Stimulated activated naive CD8-positive, alpha-beta T cell treated with anti-CD3 and anti-CD28 coated beads, Interleukin-15, Interleukin-2, amounts not matched to agents 100 U/mL and 50 U/mL, for 24 hours (primary cell): ENCODE measurements at regions not wholly inside any gene's neighbourhood (a gene's known extent, or its start where the extent isn't known, plus 50 kb on each side); places are given as distances from the start of the nearest gene placed in this dataset.

ENCODE experiments used
- ATAC-seq: fragments of 150-1000 bp; cut with Tn5 transposase; one replicate; pipeline ENCODE4 v1.10.0; 2021
- DNase-seq: peaks from one replicate; pipeline ENCODE4 v3.0.0; 2021

DNA sequence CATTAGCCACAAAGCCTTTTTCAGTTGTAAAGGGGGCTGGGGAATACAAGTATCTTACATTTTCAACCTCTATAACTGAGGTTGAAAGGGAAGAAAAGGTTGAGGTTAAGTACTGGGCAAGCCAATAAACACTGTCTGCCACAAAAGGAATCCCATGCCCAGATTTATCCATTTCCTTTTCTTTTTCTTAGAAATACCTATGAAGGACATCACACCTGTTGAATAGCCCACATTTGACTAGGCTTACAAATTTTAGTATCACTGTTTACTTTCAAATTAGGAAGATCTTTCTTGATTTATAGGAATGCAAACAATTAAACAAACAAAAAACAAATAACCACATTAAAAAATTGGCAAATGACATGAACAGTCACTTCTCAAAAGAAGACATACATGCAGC lies 81.0 kb upstream of the CAV2 start:
- DNase-seq (no peak), ATAC-seq (no peak)

DNA sequence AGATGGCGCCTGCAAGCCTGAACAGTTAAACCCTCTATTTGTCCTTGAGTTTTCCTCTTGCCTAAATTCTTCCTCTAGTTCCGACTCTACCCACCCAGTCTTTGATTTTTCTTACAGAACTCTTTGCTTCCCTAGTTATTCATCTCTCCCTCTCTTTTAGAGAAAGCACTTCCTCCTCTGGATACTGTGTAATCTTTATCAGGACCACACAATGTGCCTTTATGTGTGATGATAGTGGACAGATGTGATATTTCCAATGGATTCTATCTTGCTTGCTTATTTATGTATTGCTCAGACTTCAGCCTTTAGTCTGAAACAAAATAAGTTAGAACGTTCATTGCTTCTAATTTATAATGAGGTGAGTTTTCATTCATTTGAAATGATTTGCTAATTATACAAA lies 79.5 kb upstream of the CAV2 start:
- DNase-seq: no peak
- no peak for ATAC-seq

DNA sequence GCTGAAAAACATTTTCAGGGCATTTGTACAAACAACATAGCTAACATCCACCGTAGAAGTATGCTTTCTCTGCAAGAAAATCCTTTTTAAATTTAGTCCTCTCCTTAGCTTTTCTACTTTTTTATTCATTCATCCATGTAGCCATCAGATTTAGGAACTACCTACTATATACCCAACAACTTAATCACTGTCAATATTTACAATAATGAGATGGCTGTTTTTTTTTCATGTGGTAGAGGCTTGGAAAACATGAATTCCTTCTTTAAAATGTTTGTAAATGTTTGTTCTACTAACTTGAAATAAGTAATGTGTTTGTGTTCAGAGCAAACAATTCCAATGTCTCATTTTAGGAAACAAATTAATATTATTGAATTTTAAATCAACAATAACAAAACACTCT lies 78.2 kb upstream of the CAV2 start:
- no peak for DNase-seq
- ATAC-seq: no peak

DNA sequence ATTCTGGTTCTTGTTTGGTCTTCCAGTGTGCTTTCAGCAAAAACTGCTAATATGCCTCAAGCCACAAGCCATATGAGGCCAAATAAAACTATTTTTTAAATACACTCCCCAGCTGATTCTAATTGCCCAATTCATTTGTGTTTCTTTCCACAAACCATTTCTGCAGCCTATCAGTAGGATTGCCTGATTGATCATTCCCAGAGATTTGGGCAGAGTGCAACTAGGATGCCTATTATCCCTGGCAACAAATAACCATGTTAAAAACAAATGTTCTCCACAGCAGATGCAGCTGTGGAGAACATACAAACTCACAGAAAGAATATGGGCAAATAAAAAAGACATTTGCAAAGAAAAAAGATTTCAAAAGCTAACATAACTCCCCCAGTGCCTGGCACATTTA lies 76.9 kb upstream of the CAV2 start:
- ATAC-seq: no peak
- no peak for DNase-seq

DNA sequence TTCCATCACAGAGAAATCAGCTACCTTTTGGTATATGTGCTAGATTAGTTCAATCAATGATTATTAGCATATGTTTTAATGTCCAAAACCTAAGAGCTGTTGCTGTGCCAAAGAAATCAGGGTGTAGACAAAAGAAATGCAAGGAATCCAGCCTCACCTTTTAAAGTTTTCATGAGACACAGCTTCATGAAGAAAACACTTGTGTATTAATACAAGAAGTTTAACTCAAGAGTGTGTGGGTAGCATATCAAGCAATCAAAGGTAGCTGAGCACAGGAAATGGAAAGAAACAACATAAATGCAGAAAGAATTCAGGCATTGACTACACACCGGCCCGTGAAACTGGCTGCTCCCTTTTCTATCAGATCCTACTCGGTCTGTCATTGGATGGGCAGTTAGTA lies 76.0 kb upstream of the CAV2 start:
- ATAC-seq (no peak), DNase-seq (no peak)

DNA sequence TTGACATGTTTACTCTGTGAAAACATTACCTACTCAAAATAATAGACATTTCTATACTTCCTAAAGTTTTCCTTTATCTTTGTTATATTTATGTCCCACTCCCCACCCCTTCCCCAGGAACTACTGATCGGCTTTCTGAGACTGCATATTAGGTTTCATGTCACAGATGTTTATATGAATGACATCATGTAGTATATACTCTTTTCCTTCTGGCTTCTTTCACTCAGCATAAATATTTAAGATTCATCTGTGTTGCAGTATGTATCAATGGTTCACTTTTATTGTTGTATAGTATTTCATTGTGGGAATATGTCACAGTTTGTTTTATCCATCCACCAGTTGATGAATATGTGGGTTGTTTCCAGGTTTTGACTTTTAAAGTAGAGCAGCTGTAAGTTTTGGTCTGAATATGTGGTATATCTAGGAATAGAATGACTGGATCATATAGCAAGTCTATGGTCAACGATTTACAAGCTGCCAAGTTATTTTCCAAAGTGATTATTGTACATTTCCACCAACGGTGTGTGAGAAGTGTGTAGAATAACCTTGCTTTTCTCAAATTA lies 73.8 kb upstream of the CAV2 start:
- DNase-seq: no peak
- no peak for ATAC-seq

DNA sequence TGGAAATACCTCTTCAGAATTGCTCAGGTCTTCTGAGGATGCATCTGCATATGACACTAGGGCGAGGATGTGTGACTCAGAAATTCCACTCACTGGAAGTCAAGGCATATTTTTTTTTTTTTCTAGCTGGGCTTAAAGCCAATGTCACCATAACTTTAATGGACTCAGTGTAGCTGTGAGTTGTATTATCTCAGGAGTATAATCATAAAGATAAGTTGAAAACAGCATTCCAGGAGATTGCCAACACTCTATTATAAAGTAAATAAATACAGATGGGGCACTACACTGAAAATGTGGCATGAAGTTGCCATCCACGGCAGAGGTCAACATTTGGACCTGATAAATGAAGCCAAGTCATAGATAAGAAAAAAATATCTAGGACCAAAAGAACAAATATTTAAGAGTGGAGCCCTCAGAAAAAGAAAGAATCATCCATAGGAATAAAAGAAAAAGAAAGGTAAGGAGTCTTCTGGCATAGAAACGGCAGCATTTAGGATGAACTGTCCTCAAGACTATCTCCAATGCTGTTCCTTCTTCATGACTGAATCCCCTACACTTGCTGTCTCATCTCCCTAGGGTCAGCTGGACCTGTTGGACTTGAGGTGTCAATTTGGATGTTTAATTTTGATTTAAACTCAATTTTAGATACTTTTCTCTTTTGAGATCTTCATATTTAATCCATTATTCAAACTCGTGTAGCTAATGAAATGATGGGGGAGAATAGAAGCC lies 72.9 kb upstream of the CAV2 start:
- peak; percentile 23 for ATAC-seq
- no peak for DNase-seq

DNA sequence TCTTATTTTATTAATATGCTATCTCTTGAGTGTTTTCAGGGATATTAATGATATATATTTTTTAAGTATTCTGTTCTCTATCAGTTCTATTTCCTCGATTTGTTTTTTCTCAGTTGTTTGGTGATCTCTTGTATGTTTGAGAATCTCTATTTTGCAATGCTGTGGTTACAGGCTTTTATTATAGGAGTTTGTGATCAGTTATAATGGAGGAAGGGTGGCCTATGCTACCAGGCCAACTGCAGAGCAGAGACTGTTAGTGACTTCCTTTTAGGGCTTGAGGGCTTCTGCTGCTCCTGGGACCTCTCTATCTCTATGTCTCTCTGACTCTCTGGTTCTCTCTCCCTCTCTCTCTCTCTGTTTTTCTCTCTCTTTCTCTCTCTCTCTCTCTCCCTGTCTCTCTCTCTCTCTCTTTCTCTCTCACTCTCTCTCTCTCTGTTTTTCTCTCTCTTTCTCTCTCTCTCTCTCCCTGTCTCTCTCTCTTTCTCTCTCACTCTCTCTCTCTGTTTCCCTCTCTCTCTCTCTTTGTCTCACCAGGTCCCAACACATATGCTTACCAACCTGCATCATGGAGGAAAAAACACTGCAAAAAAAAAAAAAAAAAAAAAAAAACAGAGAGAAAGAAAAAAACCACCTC lies 69.4 kb upstream of the CAV2 start:
- DNase-seq: no peak

DNA sequence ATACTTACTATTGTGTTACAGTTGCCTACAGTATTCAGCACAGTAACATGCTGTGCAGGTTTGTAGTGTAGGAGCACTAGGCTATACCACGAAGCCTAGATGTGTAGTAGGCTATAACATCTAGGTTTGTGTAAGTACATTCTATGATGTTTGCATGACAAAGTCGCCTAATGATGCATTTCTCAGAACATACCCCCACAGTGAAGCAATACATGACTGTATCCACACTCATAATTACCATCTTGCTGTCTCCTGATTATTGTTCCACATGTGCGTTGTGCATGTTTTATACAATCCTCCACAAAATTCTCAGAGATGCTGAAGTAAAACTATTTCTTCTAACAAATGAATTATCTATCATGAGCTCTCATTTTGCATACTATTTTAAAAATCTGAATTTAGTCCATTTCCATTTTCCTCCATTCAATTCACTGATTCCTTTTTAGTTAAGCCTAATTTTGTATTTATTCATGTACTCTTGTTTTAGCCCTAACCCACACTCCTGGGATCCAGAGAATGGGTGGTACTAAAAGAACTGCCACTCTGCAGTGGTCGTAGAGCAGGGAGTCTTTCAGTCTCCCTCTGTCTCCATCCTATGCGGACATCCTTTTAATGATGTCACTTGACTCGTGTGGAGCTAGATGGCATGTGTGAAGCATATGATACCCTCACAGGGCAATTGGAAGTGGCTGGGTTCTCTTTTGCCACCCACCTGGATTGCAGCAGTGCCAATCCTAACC lies 67.6 kb upstream of the CAV2 start:
- no peak for ATAC-seq
- no peak for DNase-seq

More for the DNA sequence above, 69.4 kb upstream of the CAV2 start:
- ATAC-seq: no peak

DNA sequence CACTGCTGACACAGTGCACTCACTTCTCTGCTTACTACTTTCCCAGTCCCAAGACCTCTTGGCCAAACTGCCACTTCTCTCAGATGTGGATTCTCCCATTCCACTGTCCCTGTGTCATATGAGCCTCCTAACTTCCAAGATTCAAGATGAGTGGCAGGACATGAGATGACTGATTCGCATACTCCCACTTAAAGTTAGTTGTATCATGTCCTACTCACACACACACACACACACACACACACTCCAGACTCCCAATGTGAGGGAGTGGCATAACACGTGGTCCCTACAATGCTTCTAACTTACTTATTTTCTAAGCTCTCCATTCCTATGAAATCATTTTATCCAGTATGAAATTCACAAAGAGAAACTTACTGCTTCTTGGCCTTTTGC lies 67.0 kb upstream of the CAV2 start:
- no peak for DNase-seq
- no peak for ATAC-seq

DNA sequence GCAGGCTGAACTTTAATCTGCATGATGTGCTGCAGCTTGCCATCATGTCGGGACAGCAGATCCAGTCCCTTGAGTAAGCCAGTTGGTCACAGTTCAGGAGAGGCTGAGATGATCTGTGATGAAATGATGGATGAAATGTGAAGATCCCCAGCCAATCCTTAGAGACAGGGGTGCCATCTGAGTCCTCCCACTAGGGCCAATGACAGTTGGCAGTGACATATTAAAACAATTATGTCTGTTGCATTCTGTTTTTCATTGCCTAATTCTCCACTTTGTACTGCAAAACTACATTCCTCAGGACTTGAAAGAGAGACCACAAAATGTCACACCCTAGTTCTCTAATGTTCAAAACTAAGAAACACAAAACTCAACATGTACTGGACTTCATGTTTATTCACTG lies 66.3 kb upstream of the CAV2 start:
- DNase-seq (no peak), ATAC-seq (no peak)

DNA sequence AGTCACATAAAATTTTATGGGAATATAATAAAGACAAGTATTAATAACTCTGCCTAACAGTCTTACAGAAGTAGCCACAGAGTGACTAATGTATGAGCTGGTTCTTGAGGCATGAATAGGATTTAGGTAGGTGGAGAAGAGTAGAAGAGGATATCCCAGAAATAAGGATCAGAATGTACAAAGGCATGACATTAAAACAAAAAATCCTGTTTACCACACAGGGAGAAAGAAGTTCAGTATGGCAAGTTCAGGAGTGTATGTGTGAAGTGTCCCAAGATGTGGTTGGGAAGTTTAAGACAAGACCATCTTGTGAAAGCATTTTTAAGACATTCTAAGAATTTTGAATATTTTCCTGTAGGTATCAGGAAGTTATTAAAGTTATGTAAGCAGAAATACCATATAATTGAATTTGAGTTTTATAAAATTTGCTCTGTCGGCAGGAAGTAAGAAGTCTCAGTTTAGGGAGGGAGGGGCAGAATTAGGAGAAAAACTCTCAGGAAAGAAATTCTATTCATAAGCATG lies 64.7 kb upstream of the CAV2 start:
- DNase-seq (no peak), ATAC-seq (no peak)

DNA sequence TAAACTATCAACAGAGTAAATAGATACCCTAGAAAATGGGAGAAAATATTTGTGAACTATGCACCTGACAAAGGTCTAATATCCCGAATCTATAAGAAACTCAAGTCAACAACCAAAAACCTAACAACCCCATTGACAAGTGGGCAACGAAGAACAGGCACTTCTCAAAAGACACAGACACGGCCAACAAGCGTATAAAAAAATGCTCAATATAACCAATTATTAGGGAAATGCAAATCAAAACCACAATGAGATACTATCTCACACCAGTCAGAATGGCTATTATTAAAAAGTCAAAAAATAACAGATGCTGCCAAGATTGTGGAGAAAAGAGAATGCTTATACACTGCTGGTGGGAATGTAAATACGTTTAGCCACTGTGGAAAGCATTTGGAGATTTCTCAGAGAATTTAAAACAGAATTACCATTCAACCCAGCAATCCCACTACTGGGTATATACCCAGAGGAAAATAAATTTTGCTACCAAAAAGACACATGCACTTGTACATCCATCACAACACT lies 63.2 kb upstream of the CAV2 start:
- ATAC-seq: no peak
- DNase-seq: no peak

DNA sequence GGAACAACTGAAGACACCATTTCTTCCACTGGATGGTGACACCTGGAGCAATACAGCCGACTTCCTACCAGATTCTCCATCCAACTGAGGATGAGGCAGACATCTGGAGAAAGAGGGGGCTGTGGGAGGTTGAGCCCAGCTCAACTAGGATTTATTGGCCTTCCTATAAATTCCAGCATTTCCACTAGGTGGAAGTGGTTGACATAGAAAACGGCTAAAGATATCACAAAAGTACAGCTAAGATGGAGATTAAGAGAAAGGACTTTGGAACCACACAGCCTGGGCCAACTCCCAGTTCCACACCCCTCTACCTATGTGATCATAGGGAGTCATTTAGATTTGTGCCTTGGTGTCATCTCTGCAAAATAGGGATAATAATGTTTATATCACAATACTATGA lies 61.3 kb upstream of the CAV2 start:
- ATAC-seq (no peak), DNase-seq (no peak)

DNA sequence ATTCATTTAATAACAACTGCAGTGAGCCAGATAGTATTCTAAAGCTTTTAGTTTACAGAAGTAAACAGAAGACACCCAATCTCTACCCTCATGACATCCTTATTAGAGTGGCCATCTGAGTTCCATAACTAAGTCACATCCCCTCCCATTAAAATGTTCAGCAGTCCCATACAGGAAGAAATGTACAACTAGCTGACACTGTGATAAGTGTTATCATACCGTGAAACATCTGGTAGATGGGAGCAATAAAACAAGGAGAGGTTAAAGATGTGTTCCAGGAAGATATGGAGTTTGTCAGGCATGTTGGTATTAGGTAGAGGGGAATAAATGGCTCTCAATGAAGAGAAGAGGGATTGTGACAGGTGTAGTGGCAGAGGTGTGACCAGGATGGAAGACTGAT lies 60.5 kb upstream of the CAV2 start:
- DNase-seq: no peak
- ATAC-seq: no peak

DNA sequence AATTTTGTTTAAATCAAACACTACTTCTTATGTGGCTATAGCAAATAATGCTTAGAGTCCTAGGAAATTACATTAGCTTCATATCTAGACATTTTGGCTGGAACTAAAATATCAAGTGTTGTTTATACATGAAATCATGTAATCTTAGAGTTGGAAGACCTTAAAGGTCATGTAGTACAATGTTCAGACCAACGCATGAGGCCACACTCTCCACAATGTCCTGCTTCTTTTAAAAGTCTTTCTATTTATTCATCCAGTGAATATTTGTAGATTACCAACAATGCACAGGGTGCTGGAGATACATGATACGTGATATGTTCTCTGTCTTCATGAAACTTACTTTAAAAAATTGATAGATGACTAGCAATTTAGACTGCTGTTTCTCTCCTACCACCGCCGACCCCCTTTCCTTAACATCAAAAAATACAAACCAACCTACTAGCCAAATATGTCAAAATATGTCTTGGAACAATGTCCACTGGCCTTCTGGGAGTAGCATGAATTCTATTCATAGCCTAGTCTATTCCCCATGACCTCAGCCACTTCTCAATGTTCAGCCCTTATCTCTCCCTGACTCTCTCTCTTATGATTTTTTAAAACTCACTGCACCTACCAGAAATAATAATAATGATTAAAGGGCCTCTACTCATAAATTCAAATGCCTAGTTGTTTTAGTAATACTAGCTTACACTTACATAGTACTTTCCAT lies 59.5 kb upstream of the CAV2 start:
- DNase-seq: no peak
- no peak for ATAC-seq

DNA sequence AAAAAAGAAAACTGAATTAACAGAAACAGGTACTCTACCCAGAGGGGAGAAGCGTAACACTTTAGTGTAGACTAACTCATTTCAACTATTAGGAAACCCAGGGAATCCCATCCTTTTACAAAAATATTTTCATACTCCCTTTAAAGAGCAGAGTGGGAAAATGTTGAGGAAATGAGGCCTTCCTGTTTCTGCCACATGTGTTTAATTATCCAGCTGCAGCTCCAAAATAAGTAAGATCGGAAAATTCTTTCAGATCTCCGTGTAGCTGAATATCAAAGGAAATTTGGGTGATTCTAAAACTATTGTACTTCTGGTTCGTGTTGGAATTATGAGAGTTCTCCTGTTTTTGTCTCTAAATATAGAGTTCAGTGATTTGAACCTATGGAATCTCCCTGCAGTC lies 58.0 kb upstream of the CAV2 start:
- no peak for ATAC-seq
- DNase-seq: no peak

DNA sequence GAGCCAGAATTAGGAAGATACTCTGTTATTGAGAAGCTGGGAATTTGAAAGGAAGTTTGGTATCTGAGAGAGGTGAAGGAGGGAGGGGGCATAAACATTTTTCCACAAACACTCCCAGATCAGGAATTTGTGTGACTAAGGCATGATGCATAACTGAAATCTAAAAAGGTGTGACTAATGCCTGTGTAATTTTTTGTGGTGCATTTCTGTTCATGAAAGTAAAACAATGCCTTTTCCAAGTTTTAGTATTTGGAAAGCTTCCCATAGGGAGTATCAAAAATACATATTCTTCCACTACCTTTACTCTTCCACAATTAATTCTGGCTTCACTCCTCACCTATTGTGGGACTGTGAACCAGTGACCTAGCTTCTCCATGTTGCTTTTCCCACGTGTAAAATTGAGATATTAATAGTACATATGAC lies 56.4 kb upstream of the CAV2 start:
- ATAC-seq (no peak), DNase-seq (no peak)

DNA sequence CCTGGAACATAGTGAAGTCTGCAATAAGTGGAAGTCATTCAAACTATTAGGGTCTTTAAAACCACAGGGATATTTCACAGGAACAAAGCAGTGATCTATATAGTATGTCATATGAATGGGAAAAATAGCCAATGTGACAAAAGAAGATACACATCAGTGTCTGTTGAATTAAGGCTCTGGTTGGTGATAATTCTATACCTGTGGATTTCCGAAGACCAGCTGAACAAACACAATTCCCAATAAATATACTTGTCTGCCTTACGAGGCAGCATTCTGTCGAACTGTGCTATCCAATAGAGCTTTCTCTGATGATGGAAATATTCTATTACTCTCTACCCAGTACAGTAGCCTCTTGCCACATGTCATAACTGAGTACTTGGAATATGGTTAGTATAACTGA lies 55.9 kb upstream of the CAV2 start:
- no peak for ATAC-seq

DNA sequence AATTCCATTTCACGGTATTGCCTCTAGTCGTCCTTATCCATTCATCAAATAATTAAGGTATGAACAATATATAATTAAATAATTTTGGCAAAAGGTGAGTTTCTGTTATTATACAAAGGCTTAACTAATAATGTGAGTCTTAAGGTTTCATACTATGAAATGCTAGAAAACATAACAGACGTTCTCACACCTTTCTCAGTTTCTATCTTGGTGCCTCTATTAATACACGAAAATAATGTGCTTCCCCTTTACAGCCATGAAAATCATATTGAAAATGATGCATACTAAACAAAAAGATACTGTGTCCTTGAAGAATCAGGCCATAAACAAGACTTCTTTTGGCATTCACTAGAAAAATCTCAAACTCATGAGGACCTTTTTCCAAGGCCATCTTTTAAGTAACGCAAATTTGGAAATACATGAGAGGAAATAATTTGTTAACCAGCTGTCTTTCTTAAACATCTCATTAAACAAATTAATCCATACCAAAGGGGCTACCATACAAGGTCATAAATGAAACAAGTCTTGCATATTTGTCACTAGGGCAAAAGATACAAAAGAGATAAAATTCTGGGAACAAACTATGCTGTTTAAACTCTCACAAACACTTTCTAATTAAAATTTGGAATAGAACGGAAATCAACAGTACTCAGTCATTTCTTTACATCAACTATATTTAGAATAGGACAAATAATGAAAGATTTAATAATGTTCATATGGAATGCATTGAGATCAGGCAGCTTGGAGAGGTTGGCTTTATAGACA lies 53.9 kb upstream of the CAV2 start:
- no peak for ATAC-seq
- DNase-seq: no peak

More for the DNA sequence above, 55.9 kb upstream of the CAV2 start:
- DNase-seq: no peak

DNA sequence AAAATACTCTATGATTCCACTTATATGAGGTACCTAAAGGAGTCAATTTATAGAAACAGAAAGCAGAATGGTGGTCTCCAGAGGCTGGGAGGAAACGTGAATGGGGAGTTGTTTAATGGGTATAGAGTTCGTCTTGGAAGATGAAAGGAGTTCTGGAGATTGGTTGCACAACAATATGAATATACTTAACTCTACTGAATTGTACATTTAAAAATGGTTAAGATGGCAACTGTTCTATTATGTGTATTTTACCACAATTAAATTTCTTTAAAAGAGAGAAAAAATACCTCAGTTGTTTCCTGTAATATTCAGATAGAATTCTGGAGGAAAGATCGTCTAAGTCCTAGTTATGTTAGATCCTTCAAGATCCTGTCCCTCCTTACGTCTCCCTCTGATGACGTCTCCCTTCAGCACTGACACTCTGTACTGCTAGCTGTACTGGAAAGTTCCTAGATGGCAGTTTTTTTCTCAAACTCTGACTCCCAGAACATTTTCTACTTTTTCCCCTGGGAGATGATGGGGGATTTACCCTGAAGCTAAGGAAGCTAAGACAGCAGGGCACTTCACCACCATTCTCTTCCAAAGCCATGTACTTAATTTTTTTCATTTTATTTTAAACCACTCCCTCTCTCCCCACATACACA lies 53.2 kb upstream of the CAV2 start:
- DNase-seq (no peak), ATAC-seq (no peak)
